RWPE2 (cell line): ENCODE measurements at regions not wholly inside any gene's neighbourhood (a gene's known extent, or its start where the extent isn't known, plus 50 kb on each side); places are given as distances from the start of the nearest gene placed in this dataset.

Experiments
- ATAC-seq: fragments of 200-7000 bp; cut with Tn5 transposase; 3 replicates; pipeline ENCODE4 v1.9.1; 2021; ENCODE audit warnings: low read depth
- DNase-seq: peaks from one replicate; pipeline ENCODE4 v3.0.0-alpha.2; 2020; ENCODE audit warnings: low spot score
- H3K27ac ChIP-seq: fragments of 450-650 bp; 2 replicates; pipeline ENCODE4 v1.5.1; 2017; ENCODE audit warnings: mild to moderate bottlenecking; ENCODE audit not compliant: poor library complexity, severe bottlenecking
- H3K27me3 ChIP-seq: fragments of 250-450 bp; sonication (Bioruptor Pico); 2 replicates; pipeline ENCODE4 v1.5.1; 2021; ENCODE audit warnings: mild to moderate bottlenecking, moderate library complexity; ENCODE audit not compliant: insufficient read depth, poor library complexity, severe bottlenecking
- H3K36me3 ChIP-seq: fragments of 250-450 bp; sonication (Bioruptor Pico); 2 replicates; pipeline ENCODE4 v1.5.1; 2020; ENCODE audit warnings: low read depth, mild to moderate bottlenecking, moderate library complexity
- H3K4me1 ChIP-seq: fragments of 250-450 bp; sonication (Bioruptor Pico); 2 replicates; pipeline ENCODE4 v1.5.1; 2021; ENCODE audit warnings: mild to moderate bottlenecking, moderate library complexity; ENCODE audit not compliant: insufficient read depth, poor library complexity, severe bottlenecking
- H3K4me3 ChIP-seq: fragments of 250-450 bp; sonication (Bioruptor Pico); 2 replicates; pipeline ENCODE4 v1.5.1; 2021; ENCODE audit warnings: mild to moderate bottlenecking, moderate library complexity; ENCODE audit not compliant: severe bottlenecking
- H3K9me3 ChIP-seq: fragments of 250-450 bp; sonication (Bioruptor Pico); 2 replicates; pipeline ENCODE4 v1.5.1; 2021; ENCODE audit warnings: mild to moderate bottlenecking, moderate library complexity; ENCODE audit not compliant: severe bottlenecking
- CTCF ChIP-seq: fragments of 450-650 bp; IDR thresholded peaks from one replicate; pipeline ENCODE4 v1.5.1; 2017; ENCODE audit warnings: mild to moderate bottlenecking, moderate library complexity; ENCODE audit not compliant: poor library complexity, severe bottlenecking

DNA sequence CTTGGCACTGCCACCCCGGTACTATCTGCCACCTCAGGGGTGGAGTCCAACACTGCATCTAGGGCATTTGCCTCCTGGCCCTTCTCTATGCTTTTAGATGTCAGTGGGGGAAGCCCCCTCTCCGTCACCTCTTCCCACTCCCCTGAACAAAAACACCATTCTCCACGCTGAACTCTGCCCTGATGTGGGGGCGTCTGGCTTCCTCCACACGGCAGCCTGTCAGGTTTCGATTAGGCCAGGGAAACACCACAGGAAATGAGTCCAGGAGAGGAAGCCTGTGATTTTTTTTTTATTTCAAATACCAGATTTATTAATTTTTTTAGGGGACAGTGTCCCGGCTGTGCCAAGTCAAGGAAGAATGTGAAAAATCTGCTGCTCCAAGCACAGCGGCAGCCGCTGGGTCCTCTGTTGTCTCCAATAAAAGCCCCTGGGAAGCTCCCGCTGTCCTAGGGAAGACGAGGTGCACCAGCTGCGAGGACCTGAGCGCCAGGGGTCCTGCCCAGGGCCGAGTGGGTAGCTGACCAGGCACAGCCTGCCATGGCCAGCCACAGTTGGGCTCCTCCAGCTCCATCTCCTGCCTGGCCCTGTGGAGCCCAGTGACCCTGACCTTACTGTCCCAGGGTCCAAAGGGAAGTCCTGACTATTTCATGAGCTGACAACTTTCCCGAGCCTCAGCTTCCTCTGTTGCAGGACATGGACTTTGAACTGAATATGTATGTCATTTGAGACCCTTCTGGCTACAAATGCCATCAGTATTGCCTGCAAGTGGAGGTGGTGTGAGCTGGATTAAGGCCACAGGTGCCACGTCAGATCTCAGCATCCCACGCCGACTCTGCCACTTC, 336.7 kb downstream of the FOXL1 start:
- H3K9me3 ChIP-seq, result no peaks in the 10 kb centered on the region
- no peak overlapping the region for H3K4me3 ChIP-seq
- no peak overlapping the region for H3K27ac ChIP-seq
- peaks cover 3% of the 10 kb centered on the region for H3K4me1 ChIP-seq
- TF ChIP-seq CTCF, result no peak
- DNase-seq, result no peak
- H3K27me3 ChIP-seq, result no peaks in the 10 kb centered on the region
- ATAC-seq, result no peak
- H3K36me3 ChIP-seq, result no peaks in the 10 kb centered on the region

- Histone ChIP-seq H3K4me1 (no peaks in the 10 kb centered on the region), H3K27ac (no peak overlapping the region)
Measured at GRCh38 chr16:86917471-86918365, 339.4 kb downstream of the FOXL1 start.

DNA sequence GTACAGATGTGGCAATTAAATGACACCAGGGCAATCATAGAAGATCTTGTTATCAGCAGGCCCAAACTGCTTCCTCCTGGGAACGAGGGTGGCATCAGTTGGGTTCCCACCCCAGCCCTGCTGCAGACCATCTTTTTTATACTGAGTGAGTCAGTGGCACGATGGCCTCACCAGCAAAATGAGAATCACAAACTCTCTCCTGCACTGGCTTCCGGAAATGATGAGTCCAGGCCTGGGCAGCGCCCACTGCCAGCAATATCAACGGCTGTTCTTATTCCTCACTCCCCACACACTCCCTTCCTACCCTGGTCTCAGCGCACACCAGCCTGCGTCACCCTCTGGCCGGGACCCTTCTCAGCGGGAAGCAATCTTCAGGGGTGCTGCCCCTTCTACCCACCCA, 340.3 kb downstream of the FOXL1 start:
- Histone ChIP-seq H3K36me3 (no peaks in the 10 kb centered on the region), H3K4me3 (no peak overlapping the region), H3K9me3 (no peaks in the 10 kb centered on the region), H3K27me3 (no peaks in the 10 kb centered on the region), H3K4me1 (no peaks in the 10 kb centered on the region), H3K27ac (no peak overlapping the region)
- DNase-seq (peak; percentile 10), ATAC-seq (no peak)
- no peak for TF ChIP-seq CTCF

More at GRCh38 chr16:86917471-86918365, 339.4 kb downstream of the FOXL1 start:
- Histone ChIP-seq H3K36me3 (no peaks in the 10 kb centered on the region), H3K4me3 (no peak overlapping the region), H3K9me3 (no peaks in the 10 kb centered on the region), H3K27me3 (no peaks in the 10 kb centered on the region)
- ATAC-seq (no peak), DNase-seq (no peak)
- TF ChIP-seq CTCF, result no peak

DNA sequence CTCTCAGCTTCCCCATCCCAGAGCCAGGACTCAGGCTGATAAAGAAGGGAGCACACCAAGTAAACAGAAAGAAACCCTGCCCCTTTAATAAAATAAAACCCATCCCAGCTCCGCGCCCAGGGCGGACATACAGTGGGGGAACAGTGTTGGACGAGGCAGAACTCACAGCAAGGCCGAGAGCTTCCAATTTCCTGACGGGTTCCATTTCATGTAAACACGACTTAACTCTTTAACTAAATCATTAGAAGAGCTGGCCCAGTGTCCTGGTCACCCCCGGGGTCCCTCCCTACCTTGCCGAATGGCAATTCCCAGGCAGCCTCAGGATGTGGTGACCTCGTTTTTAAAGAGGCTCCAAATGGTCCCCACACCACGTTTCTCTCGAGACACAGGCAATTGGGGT, 340.7 kb downstream of the FOXL1 start:
- peaks cover under 1% of the 10 kb centered on the region for H3K4me1 ChIP-seq
- no peak overlapping the region for H3K27ac ChIP-seq
- H3K4me3 ChIP-seq, result no peak overlapping the region
- no peak for TF ChIP-seq CTCF
- H3K36me3 ChIP-seq, result no peaks in the 10 kb centered on the region
- ATAC-seq (no peak), DNase-seq (no peak)
- no peaks in the 10 kb centered on the region for H3K9me3 ChIP-seq
- no peaks in the 10 kb centered on the region for H3K27me3 ChIP-seq
